WTC11 (cell line): ENCODE measurements at regions not wholly inside any gene's neighbourhood (a gene's known extent, or its start where the extent isn't known, plus 50 kb on each side); places are given as distances from the start of the nearest gene placed in this dataset.

Experiments
- ATAC-seq: fragments of 200-7000 bp; cut with Tn5 transposase; 2 replicates; pipeline ENCODE4 v1.10.0; 2021; ENCODE audit warnings: mild to moderate bottlenecking, moderate library complexity
- CTCF ChIA-PET: fragments of 300-600 bp; sonication (Branson Sonifier 250); formaldehyde crosslinking; loops from one replicate; lab custom pipeline; 2021; ENCODE audit warnings: antibody characterized with exemption; lab: Charles Lee
- POLR2A ChIA-PET: fragments of 350-600 bp; sonication (Branson Sonifier 250); formaldehyde crosslinking; loops from one replicate; lab custom pipeline; 2021; ENCODE audit warnings: antibody characterized with exemption; lab: Charles Lee
- DNase-seq: peaks from one replicate; pipeline ENCODE4 v3.0.0; 2021; ENCODE audit warnings: low spot score
- H3K27ac Mint-ChIP-seq: 2 replicates; pipeline ENCODE4 v1.8.0; 2021; ENCODE audit warnings: mixed read lengths
- H3K27me3 Mint-ChIP-seq: 2 replicates; pipeline ENCODE4 v1.8.0; 2021; ENCODE audit warnings: low read depth, mild to moderate bottlenecking, moderate library complexity, mixed read lengths
- H3K36me3 Mint-ChIP-seq: 2 replicates; pipeline ENCODE4 v1.8.0; 2021; ENCODE audit warnings: mixed read lengths
- H3K4me1 Mint-ChIP-seq: 2 replicates; pipeline ENCODE4 v1.8.0; 2022; ENCODE audit warnings: mixed read lengths
- H3K4me3 Mint-ChIP-seq: 2 replicates; pipeline ENCODE4 v1.8.0; 2021; ENCODE audit warnings: mild to moderate bottlenecking, moderate library complexity, mixed read lengths
- H3K9me3 Mint-ChIP-seq: 2 replicates; pipeline ENCODE4 v1.8.0; 2021; ENCODE audit warnings: mixed read lengths
- ATF1 ChIP-seq: sonication (generic); formaldehyde crosslinking; IDR thresholded peaks from 2 replicates; pipeline ENCODE4 v1.8.1; 2023; ENCODE audit warnings: mild to moderate bottlenecking, moderate library complexity, missing genetic modification reagents
- EMX1 ChIP-seq: fragments of 250-450 bp; sonication (Bioruptor Pico); IDR thresholded peaks from 2 replicates; pipeline ENCODE4 v1.8.0; 2021; ENCODE audit warnings: mild to moderate bottlenecking
- FOXP1 ChIP-seq: sonication (generic); formaldehyde crosslinking; IDR thresholded peaks from 2 replicates; pipeline ENCODE4 v1.8.0; 2022; ENCODE audit warnings: missing genetic modification reagents, mild to moderate bottlenecking, moderate library complexity, borderline replicate concordance
- GRHL2 ChIP-seq: fragments of 250-450 bp; sonication (Bioruptor Pico); IDR thresholded peaks from 2 replicates; pipeline ENCODE4 v1.8.0; 2022; ENCODE audit warnings: mild to moderate bottlenecking, moderate library complexity; ENCODE audit not compliant: insufficient replicate concordance, severe bottlenecking
- RELA ChIP-seq: sonication (generic); formaldehyde crosslinking; IDR thresholded peaks from 2 replicates; pipeline ENCODE4 v1.8.1; 2022; ENCODE audit warnings: missing genetic modification reagents, mild to moderate bottlenecking, borderline replicate concordance
- RORB ChIP-seq: fragments of 250-450 bp; sonication (Bioruptor Pico); IDR thresholded peaks from 2 replicates; pipeline ENCODE4 v1.9.0; 2021; ENCODE audit warnings: mild to moderate bottlenecking
- SOX15 ChIP-seq: fragments of 250-450 bp; sonication (Bioruptor Pico); IDR thresholded peaks from 2 replicates; pipeline ENCODE4 v1.9.0; 2021; ENCODE audit warnings: mild to moderate bottlenecking
- TEAD1 ChIP-seq: sonication (generic); formaldehyde crosslinking; IDR thresholded peaks from 2 replicates; pipeline ENCODE4 v1.8.0; 2022; ENCODE audit warnings: mild to moderate bottlenecking, missing genetic modification reagents
- ZNF416 ChIP-seq: fragments of 250-450 bp; sonication (Bioruptor Pico); IDR thresholded peaks from 2 replicates; pipeline ENCODE4 v1.9.0; 2021; ENCODE audit warnings: mild to moderate bottlenecking, inconsistent platforms
- TF ChIP-seq, protein P1 (sequence below): sonication (generic); formaldehyde crosslinking; IDR thresholded peaks from 2 replicates; pipeline ENCODE4 v1.8.1; 2023; ENCODE audit warnings: mild to moderate bottlenecking, missing genetic modification reagents, borderline replicate concordance
- TF ChIP-seq, protein P2 (sequence below): fragments of 250-450 bp; sonication (Bioruptor Pico); IDR thresholded peaks from 2 replicates; pipeline ENCODE4 v1.8.0; 2021; ENCODE audit warnings: mild to moderate bottlenecking
- TF ChIP-seq, protein P3 (sequence below): sonication (generic); formaldehyde crosslinking; IDR thresholded peaks from 2 replicates; pipeline ENCODE4 v1.8.1; 2022; ENCODE audit warnings: missing genetic modification reagents, borderline replicate concordance
- TF ChIP-seq, protein P4 (sequence below): sonication (generic); formaldehyde crosslinking; IDR thresholded peaks from 2 replicates; pipeline ENCODE4 v1.8.1; 2023; ENCODE audit warnings: mild to moderate bottlenecking, missing genetic modification reagents
- TF ChIP-seq, protein P5 (sequence below): fragments of 250-450 bp; sonication (Bioruptor Pico); IDR thresholded peaks from 2 replicates; pipeline ENCODE4 v1.9.0; 2021; ENCODE audit warnings: mild to moderate bottlenecking
- TF ChIP-seq, protein P6 (sequence below): sonication (generic); formaldehyde crosslinking; IDR thresholded peaks from 2 replicates; pipeline ENCODE4 v1.8.0; 2023; ENCODE audit warnings: mild to moderate bottlenecking, missing genetic modification reagents

DNA sequence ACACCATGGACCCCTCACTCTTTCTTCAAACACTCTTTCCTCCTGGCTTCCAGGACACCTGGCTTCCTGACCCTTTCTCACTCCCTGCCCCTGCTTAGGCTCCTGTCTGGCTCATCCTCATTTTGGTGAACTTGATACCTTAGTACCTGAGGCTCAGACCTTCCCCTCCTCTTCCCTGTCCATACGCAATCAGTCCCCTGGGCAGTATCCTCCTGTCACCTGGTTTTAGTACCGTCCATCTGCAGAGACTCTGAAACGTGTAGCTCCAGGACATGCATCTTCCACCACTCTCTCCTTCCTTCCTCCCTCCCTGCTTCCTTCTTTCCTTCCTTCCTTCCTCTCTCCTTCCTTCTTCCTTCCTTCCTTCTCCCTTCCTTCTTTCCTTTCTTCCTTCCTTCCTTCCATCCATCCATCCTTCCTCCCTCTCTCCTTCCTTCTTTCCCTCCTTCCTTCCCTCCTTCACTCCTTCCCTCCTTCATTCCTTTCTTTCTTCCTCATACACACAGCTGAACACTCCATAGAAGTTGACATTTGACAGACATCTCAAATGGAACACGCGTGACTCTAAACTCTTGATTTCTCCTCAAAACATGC is 1488.6 kb downstream of the TBC1D22A start:
- peaks cover 15% of the 10 kb centered on the region for H3K4me1 Mint-ChIP-seq
- no peaks in the 10 kb centered on the region for H3K36me3 Mint-ChIP-seq
- no peak for TF ChIP-seq ATF1
- TF ChIP-seq, protein P1, sequence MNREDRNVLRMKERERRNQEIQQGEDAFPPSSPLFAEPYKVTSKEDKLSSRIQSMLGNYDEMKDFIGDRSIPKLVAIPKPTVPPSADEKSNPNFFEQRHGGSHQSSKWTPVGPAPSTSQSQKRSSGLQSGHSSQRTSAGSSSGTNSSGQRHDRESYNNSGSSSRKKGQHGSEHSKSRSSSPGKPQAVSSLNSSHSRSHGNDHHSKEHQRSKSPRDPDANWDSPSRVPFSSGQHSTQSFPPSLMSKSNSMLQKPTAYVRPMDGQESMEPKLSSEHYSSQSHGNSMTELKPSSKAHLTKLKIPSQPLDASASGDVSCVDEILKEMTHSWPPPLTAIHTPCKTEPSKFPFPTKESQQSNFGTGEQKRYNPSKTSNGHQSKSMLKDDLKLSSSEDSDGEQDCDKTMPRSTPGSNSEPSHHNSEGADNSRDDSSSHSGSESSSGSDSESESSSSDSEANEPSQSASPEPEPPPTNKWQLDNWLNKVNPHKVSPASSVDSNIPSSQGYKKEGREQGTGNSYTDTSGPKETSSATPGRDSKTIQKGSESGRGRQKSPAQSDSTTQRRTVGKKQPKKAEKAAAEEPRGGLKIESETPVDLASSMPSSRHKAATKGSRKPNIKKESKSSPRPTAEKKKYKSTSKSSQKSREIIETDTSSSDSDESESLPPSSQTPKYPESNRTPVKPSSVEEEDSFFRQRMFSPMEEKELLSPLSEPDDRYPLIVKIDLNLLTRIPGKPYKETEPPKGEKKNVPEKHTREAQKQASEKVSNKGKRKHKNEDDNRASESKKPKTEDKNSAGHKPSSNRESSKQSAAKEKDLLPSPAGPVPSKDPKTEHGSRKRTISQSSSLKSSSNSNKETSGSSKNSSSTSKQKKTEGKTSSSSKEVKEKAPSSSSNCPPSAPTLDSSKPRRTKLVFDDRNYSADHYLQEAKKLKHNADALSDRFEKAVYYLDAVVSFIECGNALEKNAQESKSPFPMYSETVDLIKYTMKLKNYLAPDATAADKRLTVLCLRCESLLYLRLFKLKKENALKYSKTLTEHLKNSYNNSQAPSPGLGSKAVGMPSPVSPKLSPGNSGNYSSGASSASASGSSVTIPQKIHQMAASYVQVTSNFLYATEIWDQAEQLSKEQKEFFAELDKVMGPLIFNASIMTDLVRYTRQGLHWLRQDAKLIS (CRISPR knock-in tag): no peak
- peaks cover 6% of the 10 kb centered on the region; the same call in 1 of the 2 replicates for H3K27me3 Mint-ChIP-seq
- ChIA-PET CTCF (interaction anchor here (1.2 kb wide), 1 partner anchor 241 kb away, joined by 3 read pairs; no protein-coding TSS in a partner anchor), POLR2A (interaction anchor here (0.7 kb wide), 1 partner anchor 117 kb away, joined by 10 read pairs; no protein-coding TSS in a partner anchor)
- ATAC-seq: no peak
- no peaks in the 10 kb centered on the region for H3K9me3 Mint-ChIP-seq
- no peak overlapping the region for H3K4me3 Mint-ChIP-seq
- DNase-seq: no peak
- H3K27ac Mint-ChIP-seq: no peak overlapping the region

DNA sequence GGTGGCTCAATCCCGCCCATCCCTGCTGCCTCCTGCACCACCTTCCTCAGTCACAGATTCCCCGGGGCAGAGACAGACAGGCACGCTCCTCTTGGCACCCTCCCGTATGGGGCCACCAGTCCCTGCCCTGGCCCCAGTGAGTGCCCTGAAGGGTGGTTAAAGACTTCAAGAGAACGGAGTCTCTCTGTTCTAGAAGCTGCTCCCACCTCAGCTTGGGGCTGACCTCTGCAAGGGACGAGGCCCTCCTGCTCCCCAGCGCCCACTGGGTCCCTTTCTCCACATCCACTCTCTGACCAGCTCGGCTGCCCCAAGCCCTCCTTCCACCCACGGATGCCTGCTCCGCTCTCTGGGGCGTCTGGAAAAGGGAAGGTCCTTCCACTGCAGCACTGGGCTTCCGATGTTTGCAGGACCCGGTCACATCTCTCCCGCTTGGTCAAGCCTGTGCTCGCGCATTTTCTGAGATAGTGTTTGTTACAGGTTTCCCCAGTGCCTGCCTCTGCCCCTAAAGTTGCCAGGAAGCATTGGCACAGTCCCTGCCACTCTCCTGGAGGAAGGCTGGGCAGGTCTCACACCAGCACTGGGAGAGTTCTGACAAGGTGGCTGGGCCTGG is 1487.9 kb downstream of the TBC1D22A start:
- no peak for DNase-seq
- H3K27ac Mint-ChIP-seq: no peak overlapping the region
- POLR2A ChIA-PET: no interaction called here
- peaks cover 6% of the 10 kb centered on the region; the same call in 1 of the 2 replicates for H3K27me3 Mint-ChIP-seq
- H3K4me1 Mint-ChIP-seq: peaks cover 15% of the 10 kb centered on the region
- H3K36me3 Mint-ChIP-seq: no peaks in the 10 kb centered on the region
- no peak for ATAC-seq
- H3K4me3 Mint-ChIP-seq: no peak overlapping the region
- H3K9me3 Mint-ChIP-seq: no peaks in the 10 kb centered on the region
- CTCF ChIA-PET: interaction anchor here (1.2 kb wide), 1 partner anchor 242 kb away, joined by 3 read pairs; no protein-coding TSS in a partner anchor
- TF ChIP-seq, protein P2, sequence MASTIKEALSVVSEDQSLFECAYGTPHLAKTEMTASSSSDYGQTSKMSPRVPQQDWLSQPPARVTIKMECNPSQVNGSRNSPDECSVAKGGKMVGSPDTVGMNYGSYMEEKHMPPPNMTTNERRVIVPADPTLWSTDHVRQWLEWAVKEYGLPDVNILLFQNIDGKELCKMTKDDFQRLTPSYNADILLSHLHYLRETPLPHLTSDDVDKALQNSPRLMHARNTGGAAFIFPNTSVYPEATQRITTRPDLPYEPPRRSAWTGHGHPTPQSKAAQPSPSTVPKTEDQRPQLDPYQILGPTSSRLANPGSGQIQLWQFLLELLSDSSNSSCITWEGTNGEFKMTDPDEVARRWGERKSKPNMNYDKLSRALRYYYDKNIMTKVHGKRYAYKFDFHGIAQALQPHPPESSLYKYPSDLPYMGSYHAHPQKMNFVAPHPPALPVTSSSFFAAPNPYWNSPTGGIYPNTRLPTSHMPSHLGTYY (CRISPR knock-in tag): no peak
- TF ChIP-seq RORB (CRISPR knock-in tag) (no peak), RELA (CRISPR knock-in tag) (no peak), TEAD1 (CRISPR knock-in tag) (no peak), FOXP1 (no peak), EMX1 (CRISPR knock-in tag) (no peak), ZNF416 (CRISPR knock-in tag) (no peak), GRHL2 (CRISPR knock-in tag) (no peak), SOX15 (CRISPR knock-in tag) (no peak)
- TF ChIP-seq, protein P3, sequence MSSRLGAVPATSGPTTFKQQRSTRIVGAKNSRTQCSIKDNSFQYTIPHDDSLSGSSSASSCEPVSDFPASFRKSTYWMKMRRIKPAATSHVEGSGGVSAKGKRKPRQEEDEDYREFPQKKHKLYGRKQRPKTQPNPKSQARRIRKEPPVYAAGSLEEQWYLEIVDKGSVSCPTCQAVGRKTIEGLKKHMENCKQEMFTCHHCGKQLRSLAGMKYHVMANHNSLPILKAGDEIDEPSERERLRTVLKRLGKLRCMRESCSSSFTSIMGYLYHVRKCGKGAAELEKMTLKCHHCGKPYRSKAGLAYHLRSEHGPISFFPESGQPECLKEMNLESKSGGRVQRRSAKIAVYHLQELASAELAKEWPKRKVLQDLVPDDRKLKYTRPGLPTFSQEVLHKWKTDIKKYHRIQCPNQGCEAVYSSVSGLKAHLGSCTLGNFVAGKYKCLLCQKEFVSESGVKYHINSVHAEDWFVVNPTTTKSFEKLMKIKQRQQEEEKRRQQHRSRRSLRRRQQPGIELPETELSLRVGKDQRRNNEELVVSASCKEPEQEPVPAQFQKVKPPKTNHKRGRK (CRISPR knock-in tag): no peak
- TF ChIP-seq, protein P4, sequence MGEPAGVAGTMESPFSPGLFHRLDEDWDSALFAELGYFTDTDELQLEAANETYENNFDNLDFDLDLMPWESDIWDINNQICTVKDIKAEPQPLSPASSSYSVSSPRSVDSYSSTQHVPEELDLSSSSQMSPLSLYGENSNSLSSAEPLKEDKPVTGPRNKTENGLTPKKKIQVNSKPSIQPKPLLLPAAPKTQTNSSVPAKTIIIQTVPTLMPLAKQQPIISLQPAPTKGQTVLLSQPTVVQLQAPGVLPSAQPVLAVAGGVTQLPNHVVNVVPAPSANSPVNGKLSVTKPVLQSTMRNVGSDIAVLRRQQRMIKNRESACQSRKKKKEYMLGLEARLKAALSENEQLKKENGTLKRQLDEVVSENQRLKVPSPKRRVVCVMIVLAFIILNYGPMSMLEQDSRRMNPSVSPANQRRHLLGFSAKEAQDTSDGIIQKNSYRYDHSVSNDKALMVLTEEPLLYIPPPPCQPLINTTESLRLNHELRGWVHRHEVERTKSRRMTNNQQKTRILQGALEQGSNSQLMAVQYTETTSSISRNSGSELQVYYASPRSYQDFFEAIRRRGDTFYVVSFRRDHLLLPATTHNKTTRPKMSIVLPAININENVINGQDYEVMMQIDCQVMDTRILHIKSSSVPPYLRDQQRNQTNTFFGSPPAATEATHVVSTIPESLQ (CRISPR knock-in tag): no peak
- TF ChIP-seq, protein P5, sequence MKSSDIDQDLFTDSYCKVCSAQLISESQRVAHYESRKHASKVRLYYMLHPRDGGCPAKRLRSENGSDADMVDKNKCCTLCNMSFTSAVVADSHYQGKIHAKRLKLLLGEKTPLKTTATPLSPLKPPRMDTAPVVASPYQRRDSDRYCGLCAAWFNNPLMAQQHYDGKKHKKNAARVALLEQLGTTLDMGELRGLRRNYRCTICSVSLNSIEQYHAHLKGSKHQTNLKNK (CRISPR knock-in tag): no peak
- TF ChIP-seq, protein P6, sequence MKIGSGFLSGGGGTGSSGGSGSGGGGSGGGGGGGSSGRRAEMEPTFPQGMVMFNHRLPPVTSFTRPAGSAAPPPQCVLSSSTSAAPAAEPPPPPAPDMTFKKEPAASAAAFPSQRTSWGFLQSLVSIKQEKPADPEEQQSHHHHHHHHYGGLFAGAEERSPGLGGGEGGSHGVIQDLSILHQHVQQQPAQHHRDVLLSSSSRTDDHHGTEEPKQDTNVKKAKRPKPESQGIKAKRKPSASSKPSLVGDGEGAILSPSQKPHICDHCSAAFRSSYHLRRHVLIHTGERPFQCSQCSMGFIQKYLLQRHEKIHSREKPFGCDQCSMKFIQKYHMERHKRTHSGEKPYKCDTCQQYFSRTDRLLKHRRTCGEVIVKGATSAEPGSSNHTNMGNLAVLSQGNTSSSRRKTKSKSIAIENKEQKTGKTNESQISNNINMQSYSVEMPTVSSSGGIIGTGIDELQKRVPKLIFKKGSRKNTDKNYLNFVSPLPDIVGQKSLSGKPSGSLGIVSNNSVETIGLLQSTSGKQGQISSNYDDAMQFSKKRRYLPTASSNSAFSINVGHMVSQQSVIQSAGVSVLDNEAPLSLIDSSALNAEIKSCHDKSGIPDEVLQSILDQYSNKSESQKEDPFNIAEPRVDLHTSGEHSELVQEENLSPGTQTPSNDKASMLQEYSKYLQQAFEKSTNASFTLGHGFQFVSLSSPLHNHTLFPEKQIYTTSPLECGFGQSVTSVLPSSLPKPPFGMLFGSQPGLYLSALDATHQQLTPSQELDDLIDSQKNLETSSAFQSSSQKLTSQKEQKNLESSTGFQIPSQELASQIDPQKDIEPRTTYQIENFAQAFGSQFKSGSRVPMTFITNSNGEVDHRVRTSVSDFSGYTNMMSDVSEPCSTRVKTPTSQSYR (CRISPR knock-in tag): no peak
- TF ChIP-seq, protein P1 (CRISPR knock-in tag): no peak
